SK-N-DZ (cell line): ENCODE measurements at regions not wholly inside any gene's neighbourhood (a gene's known extent, or its start where the extent isn't known, plus 50 kb on each side); places are given as distances from the start of the nearest gene placed in this dataset.

Experiments
- DNase-seq: peaks from one replicate; pipeline ENCODE4 v3.0.0-alpha.2; 2015; ENCODE audit warnings: low spot score

DNA sequence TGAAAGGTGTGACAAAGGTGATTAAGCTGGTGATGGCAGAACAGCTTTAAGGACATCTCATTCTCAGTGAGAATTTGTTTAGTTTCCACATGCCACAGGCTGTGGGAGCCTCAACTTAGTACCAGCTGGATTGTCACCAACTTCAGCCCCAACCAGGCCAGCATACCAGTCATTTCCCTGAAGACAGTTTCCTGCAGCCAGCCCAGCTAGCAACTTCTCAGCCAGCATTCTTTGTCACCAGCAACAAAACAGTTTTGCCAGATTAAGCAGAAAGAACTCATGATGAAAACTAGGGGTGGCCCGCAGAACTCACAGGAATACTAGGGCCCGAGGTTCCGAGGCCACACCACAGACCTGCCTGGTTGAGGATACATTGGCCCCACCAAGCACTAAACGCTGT, 68.8 kb upstream of the UNC5B start:
- DNase-seq = no peak

DNA sequence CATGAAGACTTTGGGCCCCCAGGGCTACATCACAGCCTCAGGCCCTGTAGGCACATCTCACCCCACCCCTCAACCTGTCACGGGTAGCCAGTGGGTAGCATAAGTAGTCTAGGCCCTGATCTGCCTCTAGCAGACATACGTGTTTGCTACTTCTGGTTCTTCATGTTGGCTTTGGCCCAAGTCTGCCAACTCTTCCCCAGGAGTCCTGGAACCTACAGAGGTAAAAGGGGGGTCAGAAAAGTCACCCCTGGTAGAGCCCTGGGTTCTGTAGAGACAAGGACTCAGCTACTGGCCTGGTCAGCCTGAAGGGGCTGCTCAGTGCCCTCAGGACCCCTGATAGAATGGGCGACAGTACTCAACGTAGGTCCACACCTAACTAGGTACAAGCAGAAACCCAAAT, 67.5 kb upstream of the UNC5B start:
- no peak for DNase-seq

DNA sequence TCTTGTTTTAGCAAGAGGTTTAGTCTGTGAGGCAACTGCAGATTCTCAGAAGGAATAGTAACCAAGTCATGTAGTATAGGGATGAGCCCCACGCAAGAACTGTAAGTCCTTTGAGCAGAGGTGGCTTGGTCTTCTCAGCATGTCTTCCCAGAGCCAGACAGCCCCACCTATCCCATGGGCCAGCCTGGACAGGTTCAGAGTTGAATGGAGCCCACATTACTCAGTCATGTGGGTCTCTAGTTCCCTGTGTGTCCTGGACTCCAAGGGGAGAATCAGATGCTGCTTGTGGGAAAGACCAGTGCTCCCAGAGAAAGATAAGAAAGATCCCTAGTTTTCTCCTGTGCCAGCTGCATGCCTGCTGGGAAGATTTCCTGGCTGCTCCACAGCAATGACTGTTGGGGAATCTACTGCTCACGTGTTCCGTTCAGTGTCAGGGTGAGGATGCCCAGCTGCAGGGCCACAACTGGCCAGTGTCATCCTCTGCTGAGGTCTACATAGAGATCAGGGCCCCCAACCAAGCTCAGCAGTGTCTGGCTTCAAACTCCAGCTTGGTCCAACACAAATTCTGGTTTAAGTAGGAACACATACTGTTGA, 66.9 kb upstream of the UNC5B start:
- no peak for DNase-seq

DNA sequence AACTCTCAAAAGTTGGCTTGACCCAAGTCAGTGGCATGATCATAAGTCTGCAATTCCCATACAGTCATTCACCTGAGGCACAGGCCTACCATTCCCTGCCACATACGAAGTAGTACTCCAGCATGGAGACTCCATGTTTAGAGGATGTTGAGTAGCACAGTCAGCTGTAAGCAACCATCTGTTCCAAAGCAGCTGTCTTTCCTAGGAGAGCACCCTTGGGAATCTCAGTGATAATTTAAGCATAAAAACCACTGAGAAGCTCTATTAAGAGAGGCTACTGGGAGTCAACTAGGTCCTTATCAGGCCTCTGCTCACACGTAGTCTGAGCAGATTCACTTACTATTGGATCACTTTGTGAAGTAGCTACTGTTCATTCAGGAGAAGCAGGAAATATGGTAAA, 61.6 kb upstream of the UNC5B start:
- DNase-seq = no peak

DNA sequence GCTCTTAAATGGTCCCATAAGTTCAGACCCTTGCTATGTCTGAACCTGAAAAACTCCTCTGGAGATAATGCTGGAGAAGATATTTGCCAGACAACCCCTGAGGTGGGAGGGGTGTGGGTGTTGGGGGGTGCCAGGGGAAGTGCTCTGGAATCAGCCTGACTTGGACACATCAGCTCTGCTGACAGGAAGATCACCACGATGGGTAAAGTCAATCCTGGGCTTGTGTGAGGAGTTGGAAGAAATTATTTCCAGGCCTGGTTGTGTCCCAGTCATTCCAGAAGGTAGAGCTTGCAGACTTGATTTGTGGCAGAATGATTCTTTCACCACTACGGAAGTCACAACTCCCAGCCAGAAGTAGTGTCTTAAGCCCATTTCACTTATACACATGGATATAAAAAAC, 60.3 kb upstream of the UNC5B start:
- no peak for DNase-seq

DNA sequence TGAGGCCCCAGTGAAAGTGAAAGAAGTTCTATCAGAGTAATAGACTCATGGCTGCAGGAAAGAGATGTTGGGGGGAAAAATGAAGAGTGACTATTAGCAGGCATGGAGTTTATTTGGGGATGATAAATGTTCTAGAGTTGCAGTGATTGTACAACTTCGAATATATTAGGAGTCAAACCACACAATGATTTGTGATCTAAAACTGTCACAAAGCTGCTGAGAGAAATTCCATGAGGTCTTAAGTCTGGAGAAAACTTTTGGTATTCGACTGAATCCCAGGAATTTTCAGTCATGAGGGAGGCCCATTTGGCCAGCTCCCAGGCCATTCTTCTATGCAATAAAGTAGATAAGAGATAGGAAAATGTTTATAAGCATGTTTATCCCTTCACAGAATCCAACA, 55.9 kb upstream of the UNC5B start:
- DNase-seq = no peak

DNA sequence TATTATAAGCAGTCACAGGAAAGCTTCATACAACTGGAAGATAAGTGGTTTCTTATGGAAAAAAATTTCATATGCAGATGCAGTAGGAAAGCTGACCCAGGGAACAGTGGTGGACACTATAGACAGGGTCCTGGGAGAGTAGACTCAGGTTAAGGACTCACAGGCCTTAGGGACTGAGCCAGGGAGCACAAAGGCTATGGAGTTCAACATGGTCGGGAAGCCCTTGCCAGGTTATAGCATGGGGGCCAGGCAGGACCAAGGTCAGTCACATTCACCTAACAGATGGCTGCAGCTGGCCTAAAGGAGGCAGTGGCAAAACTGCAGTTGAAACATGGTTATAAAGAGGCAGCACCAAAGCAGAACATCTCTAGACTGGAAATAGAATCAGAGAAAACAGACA, 54.9 kb upstream of the UNC5B start:
- no peak for DNase-seq

DNA sequence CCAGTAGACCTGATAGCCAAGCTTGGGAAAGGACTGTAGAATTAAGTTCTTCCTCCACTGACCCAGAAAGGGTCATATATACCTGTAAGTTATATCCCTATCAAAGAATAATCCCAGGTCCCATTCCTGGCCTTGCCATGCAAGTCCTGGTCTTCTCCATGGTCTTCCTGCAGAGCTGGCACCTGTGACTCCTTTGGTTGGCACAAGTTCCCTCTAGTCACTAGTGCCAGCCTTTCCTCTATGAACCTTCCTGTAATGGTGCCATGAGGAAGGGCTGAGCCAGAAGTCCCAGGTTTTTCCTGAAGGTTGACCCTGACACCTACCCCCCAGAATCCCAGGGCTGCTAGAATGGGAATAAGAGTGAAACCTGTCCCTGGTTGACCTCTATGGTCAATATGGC, 54.1 kb upstream of the UNC5B start:
- DNase-seq = no peak

DNA sequence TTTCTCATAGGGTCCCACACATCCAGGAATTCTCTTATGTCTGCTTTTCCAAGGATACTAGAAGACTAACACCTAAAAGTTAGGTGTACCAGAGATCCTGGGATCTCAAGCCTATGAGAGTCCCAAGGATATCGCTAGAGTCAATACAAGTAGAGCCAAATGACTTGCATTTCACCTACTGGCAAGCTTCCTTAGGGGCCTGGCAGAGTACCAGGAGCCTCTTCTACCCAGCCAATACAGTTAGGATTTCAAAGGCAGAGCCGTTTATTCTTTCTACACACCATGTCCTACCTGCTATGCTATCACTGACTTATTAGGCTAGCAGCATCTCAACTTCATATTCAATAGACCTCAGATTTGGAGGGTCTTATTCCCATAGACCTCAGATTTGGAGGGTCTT, 53.5 kb upstream of the UNC5B start:
- DNase-seq = no peak

DNA sequence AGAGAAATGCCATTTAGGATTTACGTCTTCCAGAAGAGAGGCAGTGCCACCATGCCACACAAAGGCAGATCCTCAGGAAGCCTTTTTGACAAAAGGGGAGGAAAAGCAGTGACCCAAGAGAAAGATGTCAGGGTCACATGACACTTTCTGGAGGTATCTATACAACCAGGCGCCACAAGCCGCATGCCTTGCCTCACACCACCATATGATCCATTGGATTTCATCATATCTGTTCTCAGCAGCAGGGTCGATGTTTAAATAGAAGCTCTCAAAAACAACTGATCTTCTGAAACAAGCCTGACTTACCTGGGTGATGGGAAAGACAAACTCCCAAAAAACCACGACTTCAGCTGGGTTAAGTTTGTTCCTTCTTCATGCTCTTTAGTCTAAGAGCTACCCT, 52.5 kb upstream of the UNC5B start:
- DNase-seq = no peak

DNA sequence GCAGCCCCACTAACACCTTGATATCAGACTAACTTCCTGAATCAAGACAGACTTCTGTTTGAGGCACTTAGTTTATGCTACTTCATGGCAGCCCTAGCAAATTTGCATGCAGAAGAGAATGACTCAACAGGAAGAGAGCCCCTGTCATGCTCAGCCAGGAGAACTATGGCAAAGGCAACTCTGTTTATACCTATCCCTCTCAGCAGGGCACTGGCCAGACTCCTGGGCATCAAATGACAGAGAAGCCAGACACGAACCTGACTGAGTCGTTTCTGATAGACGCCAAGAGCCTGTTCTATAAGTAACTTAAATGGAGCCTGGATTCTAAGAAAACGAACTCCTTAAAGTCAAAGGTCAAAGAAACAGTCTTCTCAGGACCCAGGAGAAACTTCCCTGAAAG, 50.9 kb upstream of the UNC5B start:
- no peak for DNase-seq
